GM18507 (cell line): ENCODE measurements at regions not wholly inside any gene's neighbourhood (a gene's known extent, or its start where the extent isn't known, plus 50 kb on each side); places are given as distances from the start of the nearest gene placed in this dataset.
"Not testable (repeated sequence)": the region's sequence is repeated elsewhere in the genome, so short reads cannot be mapped to it uniquely, and the experiment has no call there.

Experiments
- DNase-seq: peaks from one replicate; pipeline ENCODE4 v3.0.0; 2011; ENCODE audit warnings: low read depth; ENCODE audit not compliant: insufficient read length; ENCODE audit errors: extremely low spot score
- FAIRE-seq: peaks from 2 replicates; lab custom pipeline; 2011; peaks lifted over from hg19 to GRCh38; lab: Jason Lieb, UNC

DNA sequence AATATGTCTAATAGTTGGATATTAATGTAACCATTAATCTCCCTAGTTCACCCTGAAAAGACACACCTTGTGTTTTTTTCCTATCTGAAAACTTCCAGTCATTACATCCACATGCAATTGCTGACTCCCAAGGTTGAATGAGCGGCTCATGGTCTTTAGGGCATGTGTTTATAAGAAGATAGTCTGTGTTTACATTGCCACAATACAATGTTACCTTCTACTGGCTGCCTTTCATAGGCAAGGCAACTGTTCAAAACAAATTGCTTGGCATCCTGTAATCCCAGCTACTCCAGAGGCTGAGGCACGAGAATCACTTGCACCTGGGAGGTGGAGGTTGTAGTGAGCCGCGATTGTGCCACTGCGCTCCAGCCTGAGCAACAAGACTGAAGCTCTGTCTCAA lies 52.6 kb upstream of the GPCPD1 start:
- DNase-seq (no peak), FAIRE-seq (no peak)

DNA sequence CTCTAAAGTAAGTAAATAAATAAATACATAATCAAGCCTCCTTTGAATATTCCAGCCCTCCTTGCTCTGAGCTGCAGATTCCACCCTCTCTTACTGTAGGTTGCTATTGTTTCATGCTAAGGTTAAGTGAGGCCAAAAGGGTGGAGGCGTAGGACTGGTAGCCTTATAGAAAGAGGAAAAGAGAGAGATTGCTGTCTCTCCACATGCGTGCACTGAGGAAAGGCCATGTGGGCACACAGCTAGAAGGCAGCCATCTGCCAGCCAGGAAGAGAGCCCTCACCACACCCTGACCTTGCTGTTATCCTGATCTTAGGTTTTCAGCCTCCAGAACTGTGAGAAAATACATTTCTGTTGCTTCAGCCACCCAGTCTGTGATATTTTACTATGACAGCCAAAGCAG lies 52.0 kb upstream of the GPCPD1 start:
- no peak for FAIRE-seq
- no peak for DNase-seq

DNA sequence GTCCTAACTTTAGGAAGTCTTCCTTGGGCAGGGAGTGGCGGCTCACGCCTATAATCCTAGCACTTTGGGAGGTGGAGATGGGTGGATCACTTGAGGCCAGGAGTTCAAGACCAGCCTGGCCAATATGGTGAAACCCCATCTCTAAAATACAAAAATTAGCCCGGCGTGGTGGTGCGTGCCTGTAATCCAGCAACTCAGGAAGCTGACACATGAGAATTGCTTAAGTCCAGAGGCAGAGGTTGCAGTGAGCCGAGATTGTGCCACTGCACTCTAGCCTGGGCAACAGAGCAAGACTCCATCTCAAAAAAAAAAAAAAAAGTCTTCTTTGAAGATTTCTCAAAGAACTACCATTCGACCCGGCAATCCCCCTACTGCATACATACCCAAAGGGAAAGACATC lies 50.0 kb upstream of the GPCPD1 start:
- FAIRE-seq, DNase-seq: not testable (repeated sequence)
